Subcutaneous adipose tissue (tissue), 1 donor: ENCODE measurements at regions not wholly inside any gene's neighbourhood (a gene's known extent, or its start where the extent isn't known, plus 50 kb on each side); places are given as distances from the start of the nearest gene placed in this dataset.

ENCODE experiments used
- TF ChIP-seq, protein P1 (sequence below): fragments of 450-650 bp; IDR thresholded peaks from one replicate; pipeline ENCODE4 v1.5.1; 2016; ENCODE audit warnings: low read depth, mild to moderate bottlenecking, control low read depth, antibody characterized with exemption, moderate library complexity

- TF ChIP-seq, protein P1, sequence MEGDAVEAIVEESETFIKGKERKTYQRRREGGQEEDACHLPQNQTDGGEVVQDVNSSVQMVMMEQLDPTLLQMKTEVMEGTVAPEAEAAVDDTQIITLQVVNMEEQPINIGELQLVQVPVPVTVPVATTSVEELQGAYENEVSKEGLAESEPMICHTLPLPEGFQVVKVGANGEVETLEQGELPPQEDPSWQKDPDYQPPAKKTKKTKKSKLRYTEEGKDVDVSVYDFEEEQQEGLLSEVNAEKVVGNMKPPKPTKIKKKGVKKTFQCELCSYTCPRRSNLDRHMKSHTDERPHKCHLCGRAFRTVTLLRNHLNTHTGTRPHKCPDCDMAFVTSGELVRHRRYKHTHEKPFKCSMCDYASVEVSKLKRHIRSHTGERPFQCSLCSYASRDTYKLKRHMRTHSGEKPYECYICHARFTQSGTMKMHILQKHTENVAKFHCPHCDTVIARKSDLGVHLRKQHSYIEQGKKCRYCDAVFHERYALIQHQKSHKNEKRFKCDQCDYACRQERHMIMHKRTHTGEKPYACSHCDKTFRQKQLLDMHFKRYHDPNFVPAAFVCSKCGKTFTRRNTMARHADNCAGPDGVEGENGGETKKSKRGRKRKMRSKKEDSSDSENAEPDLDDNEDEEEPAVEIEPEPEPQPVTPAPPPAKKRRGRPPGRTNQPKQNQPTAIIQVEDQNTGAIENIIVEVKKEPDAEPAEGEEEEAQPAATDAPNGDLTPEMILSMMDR = no peak
Measured at GRCh38 chr20:48049641-48050040, 264.4 kb upstream of the SULF2 start.

GRCh38 chr20:48049171-48049570, 263.9 kb upstream of the SULF2 start:
- TF ChIP-seq, protein P1 = no peak

DNA sequence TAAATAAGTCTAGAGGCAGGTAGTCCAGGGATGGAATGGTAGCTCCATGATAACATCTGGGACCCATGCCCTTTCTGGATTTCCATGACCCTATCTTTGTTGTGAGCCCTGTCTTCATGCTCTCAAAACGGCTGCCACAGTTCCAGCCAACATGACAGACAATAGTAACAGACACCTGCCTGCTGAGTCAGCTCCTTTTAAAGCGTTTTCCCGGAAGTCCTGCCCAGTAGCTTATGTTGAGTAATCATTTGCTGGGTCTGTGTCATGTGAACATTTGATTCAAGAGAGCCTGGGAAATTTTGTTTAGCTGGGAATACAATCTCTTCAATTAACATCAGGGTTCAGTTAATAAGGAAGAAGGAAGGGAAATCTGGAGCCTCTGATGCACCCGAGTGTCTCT, 262.2 kb upstream of the SULF2 start:
- TF ChIP-seq, protein P1 = no peak

DNA sequence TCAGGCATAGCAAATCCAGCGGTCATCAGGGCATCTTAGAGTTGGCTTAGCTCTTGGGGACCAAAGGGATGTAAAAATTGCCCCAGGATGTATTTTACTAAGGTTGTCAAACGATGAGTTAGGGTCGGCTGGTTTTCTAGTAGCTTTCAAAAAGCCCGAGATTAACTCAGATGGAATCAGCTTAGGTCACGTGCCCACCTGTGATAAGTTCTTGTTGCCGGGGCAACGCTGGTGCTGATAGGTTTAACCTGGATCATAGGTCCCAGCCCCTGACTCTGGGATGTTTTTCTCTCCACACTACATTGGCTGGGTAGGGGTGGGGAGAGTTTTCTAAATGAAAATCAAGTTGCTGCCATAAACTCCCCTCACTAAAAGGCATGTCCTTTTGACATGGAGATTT, 257.3 kb upstream of the SULF2 start:
- TF ChIP-seq, protein P1 = no peak

DNA sequence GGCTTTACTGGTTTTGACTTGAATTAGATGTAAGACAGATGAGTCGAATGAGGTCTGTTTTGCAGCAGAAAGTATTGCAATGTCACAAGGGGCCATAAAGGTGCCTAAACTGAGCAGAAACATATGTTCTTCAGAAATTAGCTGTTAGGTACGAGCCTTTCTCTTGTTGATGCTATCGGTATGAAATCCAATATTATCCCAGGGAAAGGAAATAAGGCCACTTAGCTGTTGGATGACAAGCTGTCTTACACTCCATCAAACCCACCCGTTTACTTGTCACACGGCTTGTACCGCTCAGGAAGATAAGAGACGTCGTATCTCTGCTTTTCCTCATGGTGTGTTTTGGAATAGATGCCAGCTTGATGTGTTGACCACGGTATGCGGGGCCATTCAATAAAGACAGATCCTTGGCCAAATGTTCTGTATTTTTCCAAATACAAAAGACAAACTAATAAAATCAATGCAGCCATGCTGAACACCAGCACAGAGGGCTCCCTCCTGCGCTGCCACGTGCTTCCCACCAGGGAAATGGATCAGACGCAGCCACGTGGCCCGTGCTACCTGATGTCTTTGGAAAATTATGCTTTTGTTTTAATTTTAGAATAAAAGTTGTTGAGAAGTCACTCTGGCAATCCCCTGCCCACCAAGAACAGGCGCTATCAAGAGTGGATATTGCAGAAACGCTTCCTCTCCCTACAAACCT, 255.9 kb upstream of the SULF2 start:
- TF ChIP-seq, protein P1 = no peak

DNA sequence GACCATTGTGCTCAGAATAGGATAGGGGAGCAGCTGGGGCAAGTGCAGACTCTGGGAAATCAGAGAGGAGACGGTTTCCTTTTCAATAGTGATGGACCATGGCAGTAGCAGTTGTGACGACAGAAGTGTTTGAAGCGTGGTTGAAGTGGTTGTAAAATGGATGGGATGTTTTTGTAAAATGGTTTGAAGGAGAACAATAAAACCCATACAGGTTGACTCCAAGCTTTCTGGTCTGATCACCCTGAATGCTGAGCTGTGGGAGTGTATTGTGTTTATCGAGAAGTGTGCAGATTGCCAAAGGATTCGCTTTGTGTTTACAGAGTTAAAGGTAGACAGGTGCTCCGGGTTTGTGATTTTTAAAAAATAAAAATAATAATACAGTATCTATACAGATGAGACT, 255.2 kb upstream of the SULF2 start:
- TF ChIP-seq, protein P1 = no peak

DNA sequence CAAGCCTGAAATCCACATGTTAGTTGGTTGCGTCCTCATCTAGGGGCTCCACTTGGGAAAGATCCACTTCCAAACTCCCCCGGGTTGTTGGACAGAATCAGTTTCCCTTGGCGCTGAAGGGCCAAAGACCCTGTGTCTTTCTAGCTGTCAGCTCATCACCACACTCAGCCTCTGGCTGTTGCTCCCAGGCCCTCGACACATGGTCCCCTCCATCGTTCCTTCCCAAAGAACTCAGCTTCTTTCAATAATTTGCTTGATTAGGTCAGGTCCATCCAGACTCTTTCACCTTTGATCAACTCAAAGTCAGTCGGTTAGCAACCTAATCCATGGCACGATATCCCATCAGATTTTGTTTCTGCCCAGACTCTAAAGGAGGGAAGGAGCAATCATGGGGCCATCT, 254.8 kb upstream of the SULF2 start:
- TF ChIP-seq, protein P1 = no peak
